B cell (primary cell): ENCODE measurements at regions not wholly inside any gene's neighbourhood (a gene's known extent, or its start where the extent isn't known, plus 50 kb on each side); places are given as distances from the start of the nearest gene placed in this dataset.

Experiments used
- ATAC-seq: fragments of 200-7000 bp; cut with Tn5 transposase; one replicate; pipeline ENCODE4 v1.10.0; 2021; ENCODE audit warnings: low read depth, mild to moderate bottlenecking, moderate number of reproducible peaks, moderate library complexity
- CTCF ChIA-PET: fragments of 350-600 bp; sonication (Branson Sonifier 250); formaldehyde crosslinking; loops from one replicate; lab custom pipeline; 2021; ENCODE audit warnings: antibody characterized with exemption, inconsistent platforms; lab: Charles Lee
- POLR2A ChIA-PET: fragments of 350-600 bp; sonication (Branson Sonifier 250); formaldehyde crosslinking; loops from one replicate; lab custom pipeline; 2021; ENCODE audit warnings: antibody characterized with exemption; lab: Charles Lee
- DNase-seq: peaks from one replicate; pipeline ENCODE4 v3.0.0; 2013
- H2AFZ ChIP-seq: 2 replicates; pipeline ENCODE4 v1.6.1; 2012; ENCODE audit warnings: mild to moderate bottlenecking, low read depth, low read length; ENCODE audit not compliant: insufficient read depth, poor library complexity, severe bottlenecking
- H3K27ac ChIP-seq, 2 donors: 1 replicate in 1 of 2; 2 replicates in 1 of 2; pipeline ENCODE4 v1.5.1; 2012 to 2013; ENCODE audit warnings: low read length in 2 of 2, mild to moderate bottlenecking in 2 of 2, moderate library complexity in 1 of 2
- H3K27me3 ChIP-seq, 4 experiments: fragments of 200-600 bp in 1 of 4; sonication (generic) in 1 of 4; replicated peaks in 1 of 4; 1 replicate in 2 of 4; 2 replicates in 2 of 4; pipeline versions ENCODE4 v1.6.1 to v1.7.0; 2013 to 2016; ENCODE audit warnings: low read length in 3 of 4, mild to moderate bottlenecking in 2 of 4, mixed read lengths in 1 of 4, moderate library complexity in 1 of 4; ENCODE audit not compliant: insufficient read depth in 4 of 4, control insufficient read depth in 3 of 4; ENCODE audit errors: control extremely low read depth in 1 of 4
- H3K36me3 ChIP-seq, 2 experiments: replicated peaks in 1 of 2; 1 replicate in 1 of 2; 2 replicates in 1 of 2; pipeline versions ENCODE4 v1.6.1 to v1.7.1; 2013; ENCODE audit warnings: low read length in 1 of 2; ENCODE audit not compliant: insufficient read depth in 2 of 2, control insufficient read depth in 1 of 2; ENCODE audit errors: control extremely low read depth in 1 of 2, extremely low read depth in 1 of 2
- H3K4me1 ChIP-seq, 2 donors: fragments of 200-600 bp in 1 of 2; sonication (generic) in 1 of 2; 1 replicate in 1 of 2; 2 replicates in 1 of 2; pipeline versions ENCODE4 v1.5.1 to v1.6.1; 2013 to 2017; ENCODE audit warnings: low read length in 2 of 2; ENCODE audit not compliant: control insufficient read depth in 2 of 2, insufficient read depth in 2 of 2
- H3K4me2 ChIP-seq: replicated peaks from 2 replicates; pipeline ENCODE3; 2012; ENCODE audit warnings: mild to moderate bottlenecking, low read depth, low read length; ENCODE audit not compliant: poor library complexity, severe bottlenecking
- H3K4me3 ChIP-seq, 5 experiments: fragments of 200-600 bp in 1 of 5; sonication (generic) in 1 of 5; 1 replicate in 3 of 5; 2 replicates in 2 of 5; pipeline versions ENCODE4 v1.5.1 to v1.7.0; 2011 to 2016; ENCODE audit warnings: low read length in 4 of 5, mild to moderate bottlenecking in 4 of 5, low read depth in 2 of 5, control low read depth in 1 of 5, moderate library complexity in 1 of 5; ENCODE audit not compliant: insufficient read depth in 1 of 5; ENCODE audit errors: control extremely low read depth in 1 of 5, extremely low read depth in 1 of 5
- H3K79me2 ChIP-seq: fragments of 200-600 bp; sonication (generic); one replicate; pipeline ENCODE4 v1.6.0; 2016; ENCODE audit warnings: low read length; ENCODE audit not compliant: control insufficient read depth, insufficient read depth
- H3K9ac ChIP-seq: fragments of 200-600 bp; sonication (generic); 2 replicates; pipeline ENCODE4 v1.6.1; 2017; ENCODE audit warnings: mild to moderate bottlenecking, low read length, moderate library complexity
- H3K9me3 ChIP-seq, 3 donors: one replicate each; pipeline versions ENCODE4 v1.6.1 to v1.7.1; 2013; ENCODE audit warnings: low read length in 2 of 3; ENCODE audit not compliant: control insufficient read depth in 2 of 3, insufficient read depth in 1 of 3; ENCODE audit errors: control extremely low read depth in 1 of 3
- H4K20me1 ChIP-seq: 2 replicates; pipeline ENCODE4 v1.6.0; 2012; ENCODE audit warnings: mild to moderate bottlenecking, low read length; ENCODE audit not compliant: insufficient read depth, control insufficient read depth, poor library complexity, severe bottlenecking
- H3K27ac Mint-ChIP-seq: one replicate; pipeline ENCODE4 v1.8.0; 2021; ENCODE audit warnings: mixed read lengths
- H3K27me3 Mint-ChIP-seq: one replicate; pipeline ENCODE4 v1.8.0; 2021; ENCODE audit warnings: mixed read lengths
- H3K4me1 Mint-ChIP-seq: one replicate; pipeline ENCODE4 v1.8.0; 2021; ENCODE audit warnings: mixed read lengths
- H3K4me3 Mint-ChIP-seq: one replicate; pipeline ENCODE4 v1.8.0; 2021; ENCODE audit warnings: mixed read lengths
- H3K9me3 Mint-ChIP-seq: one replicate; pipeline ENCODE4 v1.8.0; 2022; ENCODE audit warnings: mixed read lengths; ENCODE audit not compliant: insufficient read depth
- CTCF ChIP-seq: fragments of 200-600 bp; IDR thresholded peaks from one replicate; pipeline ENCODE4 v1.8.0; 2022; ENCODE audit warnings: antibody characterized with exemption, mild to moderate bottlenecking
- EZH2 ChIP-seq: IDR thresholded peaks from 2 replicates; pipeline ENCODE4 v1.6.1; 2012; ENCODE audit warnings: borderline replicate concordance, low read depth, mild to moderate bottlenecking, moderate library complexity, low read length; ENCODE audit not compliant: insufficient read depth, poor library complexity, severe bottlenecking
- WGBS: methylation state at CpG from one replicate; pipeline ENCODE4 v1.1.5; 2013; ENCODE audit warnings: missing lambda C conversion rate; ENCODE audit not compliant: insufficient coverage; 5-methylcytosine and 5-hydroxymethylcytosine counted together
- intact Hi-C: fragments of 100-400 bp; cut with micrococcal nuclease; formaldehyde crosslinking; loops from one replicate; pipeline ENCODE4 v1.10.0; 2022

- no peak overlapping the region for H3K27ac Mint-ChIP-seq
- no peaks in the 10 kb centered on the region for H3K9me3 Mint-ChIP-seq
- ATAC-seq (no peak), DNase-seq (no peak)
- Histone ChIP-seq H3K79me2 (no peaks in the 10 kb centered on the region), H3K4me2 (no peak overlapping the region), H3K27me3 (no peaks in the 10 kb centered on the region), H2AFZ (no peak overlapping the region), H3K9me3 (no peaks in the 10 kb centered on the region), H3K4me3 (no peak overlapping the region), H4K20me1 (no peaks in the 10 kb centered on the region), H3K27ac (no peak overlapping the region), H3K36me3 (no peaks in the 10 kb centered on the region), H3K9ac (no peak overlapping the region), H3K4me1 (no peaks in the 10 kb centered on the region)
- CTCF ChIA-PET, result no interaction called here
- no peak overlapping the region for H3K4me3 Mint-ChIP-seq
- H3K4me1 Mint-ChIP-seq, result no peaks in the 10 kb centered on the region
- intact Hi-C loops, result no loop called here
- 13% methylated on average over 1 of the region's 1 CpG for WGBS
- TF ChIP-seq CTCF, result no peak
- no peak for TF ChIP-seq EZH2
- POLR2A ChIA-PET, result no interaction called here
- H3K27me3 Mint-ChIP-seq, result no peaks in the 10 kb centered on the region
Observed at GRCh38 chr13:74758188-74758587, 624.0 kb upstream of the KLF12 start.

- H4K20me1 ChIP-seq, result no peaks in the 10 kb centered on the region
- H3K27ac ChIP-seq, result no peak overlapping the region
- TF ChIP-seq EZH2 (no peak), CTCF (no peak)
- no peaks in the 10 kb centered on the region for H3K36me3 ChIP-seq
- no peak overlapping the region for H3K4me2 ChIP-seq
- no peak for ATAC-seq
- Mint-ChIP-seq H3K27ac (no peak overlapping the region), H3K4me1 (no peaks in the 10 kb centered on the region), H3K4me3 (no peak overlapping the region), H3K9me3 (no peaks in the 10 kb centered on the region), H3K27me3 (no peaks in the 10 kb centered on the region)
- H3K4me3 ChIP-seq, result no peak overlapping the region
- H3K9me3 ChIP-seq, result no peaks in the 10 kb centered on the region
- no peak overlapping the region for H2AFZ ChIP-seq
- H3K4me1 ChIP-seq, result no peaks in the 10 kb centered on the region
- H3K9ac ChIP-seq, result no peak overlapping the region
- ChIA-PET CTCF (no interaction called here), POLR2A (no interaction called here)
- DNase-seq, result no peak
- H3K79me2 ChIP-seq, result no peaks in the 10 kb centered on the region
- 57% methylated on average over 1 of the region's 2 CpGs for WGBS
- H3K27me3 ChIP-seq, result no peaks in the 10 kb centered on the region
- intact Hi-C loops, result no loop called here
Observed at GRCh38 chr13:74755065-74755464, 620.9 kb upstream of the KLF12 start.
